ENCODE measurements at regions not wholly inside any gene's neighbourhood (a gene's known extent, or its start where the extent isn't known, plus 50 kb on each side); places are given as distances from the start of the nearest gene placed in this dataset.

DNA sequence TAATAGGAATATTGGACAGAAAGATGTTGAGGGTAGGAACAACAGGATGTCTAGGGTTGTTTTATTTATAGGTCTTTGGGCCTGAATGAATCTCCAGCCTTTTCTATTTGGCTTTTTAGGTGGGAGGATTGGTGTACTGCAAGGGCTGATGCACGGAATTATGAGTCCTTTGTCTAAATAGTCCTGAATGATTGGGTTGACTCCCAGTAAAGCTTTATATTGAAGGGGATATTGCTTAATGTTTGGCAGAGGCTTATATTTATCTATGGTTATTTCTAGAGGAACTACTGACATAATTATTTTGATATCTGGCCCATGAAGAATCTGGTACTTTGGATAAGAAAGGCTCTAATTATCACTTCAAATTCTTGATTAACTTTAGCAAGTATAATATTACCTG is 253.6 kb upstream of the AVPR1A start:
- no peak for DNase-seq

DNA sequence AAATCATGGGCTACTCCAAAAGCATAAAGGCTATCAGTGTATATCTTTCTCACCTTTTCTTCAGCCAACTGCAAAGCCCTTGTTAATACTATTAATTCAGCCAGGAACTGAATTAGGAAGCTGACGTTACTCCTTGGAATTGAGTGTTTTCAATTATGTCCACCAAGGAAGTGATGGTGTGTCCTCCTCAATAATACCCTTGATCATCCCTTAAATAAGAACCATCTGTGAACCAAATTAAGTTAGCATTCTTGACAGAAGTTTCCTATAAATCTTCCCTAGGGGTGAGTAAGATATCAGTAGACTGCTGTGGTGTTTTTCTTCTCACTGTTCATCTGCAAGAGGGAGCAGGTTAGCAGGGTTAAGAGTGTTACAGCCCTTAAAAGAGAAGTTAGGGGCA is 252.3 kb upstream of the AVPR1A start:
- DNase-seq: no peak

DNA sequence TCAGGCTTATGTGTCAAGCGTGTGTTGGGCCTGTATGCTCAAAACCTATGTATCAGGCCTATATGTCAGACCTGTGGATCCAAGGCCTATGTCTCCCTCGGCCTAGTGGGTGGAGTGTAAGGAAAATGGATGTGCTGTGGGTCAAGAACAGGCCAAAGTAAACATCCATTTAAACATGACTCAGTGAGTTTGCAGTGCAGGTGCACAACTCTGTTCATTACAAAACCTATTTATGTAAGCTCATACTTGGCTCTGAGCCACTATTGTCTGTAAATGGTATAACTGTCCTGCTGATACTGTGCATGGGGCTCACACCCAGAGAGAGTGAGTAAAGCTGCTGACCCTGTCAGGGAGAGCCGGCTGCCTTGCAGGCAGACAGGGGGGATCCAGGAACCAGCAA is 249.7 kb upstream of the AVPR1A start:
- DNase-seq: peak; percentile 88

- no peak for DNase-seq
Measured at GRCh38 chr12:63400318-63400717, 249.3 kb upstream of the AVPR1A start.

- DNase-seq: no peak
Measured at GRCh38 chr12:63397807-63398206, 246.8 kb upstream of the AVPR1A start.

DNA sequence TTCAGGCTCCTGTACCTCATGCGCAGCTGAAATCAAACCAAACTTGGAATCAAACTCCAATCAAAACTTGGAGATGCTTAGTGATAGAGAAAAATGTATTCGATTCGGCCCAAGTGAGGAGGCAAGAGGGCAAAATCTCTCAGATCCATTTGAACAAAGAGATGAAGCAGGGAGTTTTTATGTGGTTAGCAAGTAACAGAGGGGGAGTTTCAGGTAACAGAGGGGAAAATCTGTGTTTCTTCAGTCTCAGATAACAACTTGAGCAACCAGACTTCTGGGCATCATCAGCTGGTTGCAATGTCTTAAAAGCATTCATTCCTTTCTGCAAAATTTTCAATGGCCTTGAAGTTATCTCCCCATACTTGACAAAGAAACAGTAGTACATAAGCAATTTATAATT is 245.1 kb upstream of the AVPR1A start:
- no peak for DNase-seq

DNA sequence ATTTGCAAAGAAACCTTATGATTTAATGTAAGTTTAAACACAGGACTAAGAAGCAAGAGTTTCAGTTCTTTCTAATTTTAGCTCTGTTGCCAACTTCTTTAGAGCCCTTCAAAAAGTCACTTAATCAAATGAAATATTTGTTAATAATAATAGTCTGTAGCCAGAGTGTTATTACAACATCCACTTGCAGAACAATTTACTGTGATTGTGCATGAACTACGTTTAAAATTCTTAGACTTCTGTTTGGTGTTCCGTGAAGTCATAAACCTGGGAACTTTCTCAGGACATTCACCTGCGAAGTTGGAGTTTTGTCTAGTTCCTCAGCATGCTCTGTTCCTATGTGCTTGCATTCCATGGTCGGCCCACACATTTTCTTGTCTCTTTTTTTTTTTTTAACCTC is 244.0 kb upstream of the AVPR1A start:
- DNase-seq: no peak

DNA sequence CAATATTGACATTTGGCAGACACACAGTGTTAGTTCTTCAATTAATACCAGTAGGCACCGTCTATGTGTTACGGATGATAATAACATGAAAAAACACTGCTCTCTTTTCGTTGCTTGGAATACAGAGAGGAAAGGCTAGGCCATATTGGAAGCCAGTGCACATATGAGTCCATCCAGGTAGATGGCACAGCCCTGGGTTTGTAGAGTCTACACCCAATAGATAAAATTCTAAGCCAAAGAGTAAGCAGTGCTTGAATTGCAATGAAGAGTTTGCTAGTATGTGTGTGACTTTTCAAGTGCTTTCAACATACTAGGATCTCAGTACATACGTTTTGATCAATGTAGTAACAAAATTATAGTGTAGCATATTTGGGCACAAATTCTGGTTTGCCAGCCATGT is 243.3 kb upstream of the AVPR1A start:
- no peak for DNase-seq

GRCh38 chr12:63389211-63389610 is 238.2 kb upstream of the AVPR1A start:
- DNase-seq: no peak

GRCh38 chr12:63387771-63388170 is 236.8 kb upstream of the AVPR1A start:
- no peak for DNase-seq

DNA sequence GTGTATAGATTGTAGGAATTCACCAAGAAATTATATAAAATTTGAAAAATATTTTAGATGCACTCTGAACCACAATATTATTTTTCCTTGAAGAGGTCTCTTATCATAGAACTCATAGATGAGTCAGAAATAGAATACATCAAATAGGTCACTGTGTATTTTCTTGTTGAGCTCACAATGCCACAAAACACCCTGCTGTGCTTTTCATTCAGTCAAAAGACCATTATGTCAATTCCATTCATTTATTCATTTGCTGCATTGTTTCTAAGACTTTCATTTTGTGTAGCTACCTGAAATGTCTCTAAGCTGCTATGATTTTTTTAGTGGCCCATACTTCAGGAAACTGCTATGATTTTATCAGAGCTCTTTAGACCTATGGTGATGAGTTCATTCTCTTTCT is 231.9 kb upstream of the AVPR1A start:
- no peak for DNase-seq

DNA sequence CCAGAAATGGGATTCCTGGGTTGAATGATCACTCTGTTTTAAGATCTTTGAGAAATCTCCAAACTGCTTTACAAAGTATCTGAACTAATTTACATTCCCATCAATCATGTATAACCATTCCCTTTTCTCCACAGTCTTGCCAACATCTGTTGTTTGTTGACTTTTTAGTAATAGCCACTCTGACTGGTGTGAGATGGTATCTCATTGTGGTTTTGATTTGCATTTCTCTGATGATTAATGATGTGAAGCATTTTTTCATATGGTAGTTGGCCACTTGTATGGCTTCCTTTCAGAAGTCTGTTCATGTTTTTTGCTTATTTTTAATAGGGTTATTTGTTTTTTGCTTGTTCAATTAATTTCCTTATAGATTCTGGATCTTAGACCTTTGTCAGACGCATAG is 211.8 kb upstream of the AVPR1A start:
- no peak for DNase-seq

DNA sequence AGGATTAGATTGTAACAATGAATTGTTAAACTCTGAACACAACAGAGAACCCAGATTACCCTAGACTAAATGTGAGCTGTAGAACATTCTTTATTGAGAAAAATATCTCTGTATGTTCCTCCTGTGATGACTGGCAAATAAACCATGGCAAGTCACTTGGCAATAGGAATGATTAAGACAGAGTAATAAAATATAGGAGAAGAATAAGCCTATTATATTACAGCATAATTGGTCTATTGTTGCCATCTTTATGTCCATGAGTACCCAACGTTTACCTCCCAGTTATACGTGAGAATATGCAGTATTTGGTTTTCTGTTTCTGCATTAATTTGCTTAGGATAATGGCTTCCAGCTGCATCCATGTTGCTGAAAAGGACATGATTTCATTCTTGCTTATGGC is 211.2 kb upstream of the AVPR1A start:
- no peak for DNase-seq

DNA sequence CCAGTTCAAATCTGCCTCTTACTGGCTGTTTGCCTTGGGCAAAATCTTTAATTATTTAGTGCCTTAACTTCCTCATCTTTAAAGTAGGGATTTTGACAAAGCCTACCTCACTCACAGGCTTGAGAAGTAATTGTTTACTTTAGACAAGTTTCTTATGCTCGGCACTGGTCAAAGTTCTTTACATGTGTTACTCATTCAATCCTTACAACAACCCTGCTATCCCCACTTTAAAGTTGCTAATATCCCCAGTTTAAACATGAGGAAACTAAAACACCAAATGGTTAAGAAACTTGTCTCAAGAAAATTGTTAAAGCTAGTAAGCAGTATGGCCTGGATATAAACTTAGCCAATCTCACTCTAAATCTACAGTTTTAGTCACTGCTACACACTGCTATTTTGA is 204.0 kb upstream of the AVPR1A start:
- no peak for DNase-seq

DNA sequence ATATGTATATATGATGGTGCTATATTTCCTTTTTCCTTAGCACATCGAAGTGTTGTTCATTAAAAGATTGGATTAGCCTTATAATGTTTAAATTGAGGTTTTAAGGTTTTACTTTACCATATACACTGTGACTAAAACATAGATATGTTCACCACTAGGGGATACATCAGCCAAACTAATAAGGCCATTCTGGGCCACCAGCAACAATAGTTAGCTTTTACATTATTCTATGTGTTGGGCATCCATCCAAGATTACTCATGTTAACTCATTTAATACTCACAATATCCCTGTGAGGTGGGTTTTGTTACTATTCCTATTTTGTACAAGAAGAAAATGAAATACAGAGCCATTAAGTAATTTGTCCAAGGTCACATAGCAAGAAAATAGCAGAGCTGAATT is 202.6 kb upstream of the AVPR1A start:
- DNase-seq: peak; percentile 77

DNA sequence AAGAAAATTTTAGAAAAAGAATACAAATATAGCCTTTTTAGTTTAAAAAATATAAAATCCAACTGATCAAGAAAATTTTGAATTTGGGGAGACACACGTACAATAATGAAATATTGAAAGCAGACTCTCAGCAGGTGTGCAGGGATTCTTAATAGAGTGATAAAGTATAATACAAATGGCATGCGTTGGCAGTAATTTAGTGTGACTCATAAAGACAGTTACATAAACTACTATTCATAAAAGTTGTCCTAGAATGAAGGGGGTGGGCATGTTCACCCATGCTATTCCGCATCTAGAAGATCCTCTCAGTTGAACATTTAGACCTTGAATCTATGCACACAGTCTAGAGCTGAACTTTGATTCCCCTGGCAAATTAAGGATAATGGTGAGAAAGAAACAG is 200.4 kb upstream of the AVPR1A start:
- no peak for DNase-seq

- no peak for DNase-seq
Measured at GRCh38 chr12:63348556-63348955, 197.6 kb upstream of the AVPR1A start.

DNA sequence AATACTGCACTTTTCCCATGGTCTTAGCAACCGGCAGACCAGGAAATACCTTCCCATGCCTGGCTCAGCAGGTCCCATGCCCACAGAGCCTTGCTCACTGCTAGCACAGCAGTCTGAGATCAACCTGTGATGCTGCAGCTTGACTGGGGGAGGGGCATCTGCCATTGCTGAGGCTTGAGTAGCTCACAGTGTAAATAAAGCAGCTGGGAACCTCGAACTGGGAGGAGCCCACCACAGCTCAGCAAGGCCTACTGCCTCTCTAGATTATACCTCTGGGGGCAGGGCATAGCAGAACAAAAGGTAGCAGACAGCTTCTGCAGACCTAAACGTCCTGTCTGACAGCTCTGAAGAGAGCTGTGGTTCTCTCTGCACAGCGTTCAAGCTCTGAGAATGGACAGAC is 186.2 kb upstream of the AVPR1A start:
- DNase-seq: peak; percentile 6

DNA sequence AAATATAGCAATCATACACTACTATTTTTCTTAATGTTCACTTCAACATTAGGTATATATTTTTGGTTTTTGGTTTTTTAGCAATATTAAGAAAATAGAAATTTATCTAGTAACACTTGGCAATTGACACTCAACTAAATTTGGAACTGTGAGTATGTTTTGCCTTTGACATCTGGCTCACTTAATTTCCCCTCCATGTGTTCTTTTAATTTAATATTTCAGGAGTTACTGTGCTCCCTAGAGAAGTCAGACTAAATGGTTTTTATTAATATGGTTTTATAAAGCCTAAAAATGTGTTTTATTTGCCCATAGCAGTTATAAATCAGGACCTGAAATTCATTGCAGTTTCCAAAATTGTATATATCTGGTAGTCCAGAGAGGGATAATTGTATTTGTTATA is 175.3 kb upstream of the AVPR1A start:
- no peak for DNase-seq

- no peak for DNase-seq
Measured at GRCh38 chr12:63325757-63326156, 174.8 kb upstream of the AVPR1A start.

DNA sequence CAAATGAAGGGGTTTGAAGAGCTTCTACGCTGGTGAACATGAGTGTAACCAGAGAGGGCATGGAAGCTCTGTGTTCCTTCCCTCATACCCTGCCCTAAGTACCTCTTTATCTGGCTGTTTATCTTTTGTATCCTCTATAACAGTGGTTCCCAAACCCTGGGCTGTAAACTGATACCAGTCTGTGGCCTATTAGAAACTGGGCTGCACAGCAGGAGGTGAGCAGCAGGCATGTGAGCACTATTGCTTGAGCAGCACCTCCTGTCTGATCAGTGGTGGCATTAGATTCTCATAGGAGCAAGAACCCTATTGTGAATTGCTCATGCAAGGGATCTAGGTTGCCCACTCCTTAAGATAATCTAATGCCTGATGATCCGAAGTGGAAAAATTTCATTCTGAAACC is 172.9 kb upstream of the AVPR1A start:
- no peak for DNase-seq

- DNase-seq: no peak
Measured at GRCh38 chr12:63321373-63321772, 170.4 kb upstream of the AVPR1A start.

DNA sequence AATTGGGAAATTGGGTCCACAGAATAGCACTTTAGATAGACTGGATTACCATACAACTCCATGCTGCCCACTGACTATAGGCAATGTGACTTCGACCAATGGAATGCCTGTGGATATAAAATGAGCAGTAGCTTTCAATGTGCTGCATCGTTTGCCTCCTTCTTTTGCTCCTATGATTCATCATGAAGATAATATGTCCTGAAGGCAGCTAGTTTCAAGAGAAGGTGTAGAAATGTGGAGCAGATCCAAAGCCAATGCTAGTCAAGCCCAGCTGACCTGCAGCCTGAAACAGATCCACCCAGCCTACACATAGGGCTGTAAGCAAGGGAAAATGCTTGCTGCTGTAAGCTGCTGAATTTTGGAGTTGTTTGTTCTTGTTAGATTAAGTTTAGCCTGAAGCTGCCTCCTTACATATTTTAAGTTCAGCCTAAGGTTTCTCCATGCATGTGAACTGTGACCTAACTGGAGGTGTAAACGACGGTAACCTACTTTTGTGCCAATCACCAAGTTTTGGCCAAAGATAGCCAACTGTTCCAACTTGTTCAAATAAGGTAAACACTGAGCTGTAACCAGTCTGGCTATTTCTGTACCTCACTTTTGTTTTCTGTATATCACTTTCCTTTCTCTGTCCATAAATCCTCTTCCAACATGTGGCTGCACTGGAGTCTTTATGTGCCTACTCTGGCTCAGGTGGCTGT is 169.1 kb upstream of the AVPR1A start:
- no peak for DNase-seq

DNA sequence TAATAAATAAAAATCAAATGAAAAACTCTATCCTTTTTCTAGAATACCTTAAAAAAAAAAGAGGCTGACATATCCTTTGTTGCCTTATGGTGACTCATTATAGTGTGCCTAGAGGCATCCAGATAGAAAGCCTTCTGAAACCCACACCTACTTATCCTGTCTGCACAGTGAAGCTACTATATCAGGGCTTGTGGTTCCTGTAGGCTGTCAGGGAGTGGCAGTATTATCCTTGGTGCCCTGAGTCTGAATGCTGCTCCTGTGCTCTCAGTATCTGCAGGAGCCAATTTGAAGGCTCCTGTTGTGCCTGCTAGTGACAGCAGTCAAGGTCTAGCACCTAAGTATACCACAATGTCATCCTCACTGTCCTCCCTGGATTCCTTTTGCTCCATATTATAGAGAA is 168.4 kb upstream of the AVPR1A start:
- no peak for DNase-seq

DNA sequence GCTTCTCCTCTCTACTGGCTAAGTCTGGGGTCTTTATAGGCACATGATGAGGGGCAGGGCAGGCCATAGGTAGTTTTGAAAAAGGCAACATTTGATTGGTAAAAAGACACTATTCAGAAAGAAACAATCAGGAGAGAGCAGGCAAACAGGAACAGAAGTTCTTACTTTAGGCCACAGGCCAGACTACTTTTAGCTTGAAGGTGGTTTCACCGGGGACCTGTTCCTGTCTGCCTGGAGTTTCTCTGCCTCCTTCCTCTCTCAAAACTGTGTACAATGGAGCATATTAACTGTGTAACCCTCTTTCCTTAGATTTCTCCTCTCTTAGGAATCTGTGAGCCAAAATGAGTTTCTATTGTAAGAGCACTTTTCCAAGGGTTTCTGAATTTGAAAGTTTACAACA is 167.9 kb upstream of the AVPR1A start:
- DNase-seq: no peak

DNA sequence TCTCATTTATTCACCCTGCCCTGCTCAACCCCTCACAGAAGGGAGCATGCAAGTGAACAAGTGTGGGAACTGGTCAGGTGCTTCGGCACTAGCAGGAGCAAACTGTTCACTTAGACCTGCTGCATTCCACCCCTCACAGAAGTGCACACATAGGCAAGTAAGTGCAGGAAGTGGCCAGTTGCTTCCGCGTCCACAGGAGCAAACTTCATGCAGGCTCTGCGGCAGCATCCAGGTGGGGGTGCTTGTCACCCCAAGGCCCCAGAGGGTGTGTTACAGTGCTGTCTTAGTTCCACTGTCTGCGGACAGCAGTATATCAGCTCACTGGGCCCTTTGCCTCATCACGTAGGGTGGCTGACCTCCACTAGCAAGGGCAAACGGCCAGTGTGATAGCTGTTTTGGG is 167.3 kb upstream of the AVPR1A start:
- no peak for DNase-seq

Measured in NCI-H748 treated with DMSO at 0.1 percent for 48 hours (cell line).